Fibroblast of villous mesenchyme (primary cell): ENCODE measurements at regions not wholly inside any gene's neighbourhood (a gene's known extent, or its start where the extent isn't known, plus 50 kb on each side); places are given as distances from the start of the nearest gene placed in this dataset.

Experiments used
- DNase-seq: peaks from one replicate; pipeline ENCODE4 v3.0.0-alpha.2; 2010; ENCODE audit warnings: low read depth
- H3K4me3 ChIP-seq: 2 replicates; pipeline ENCODE4 v1.5.1; 2011; ENCODE audit warnings: low read depth, mild to moderate bottlenecking, low read length
- CTCF ChIP-seq: IDR thresholded peaks from 2 replicates; pipeline ENCODE4 v1.5.1; 2012; ENCODE audit warnings: low read depth, mild to moderate bottlenecking, low read length; ENCODE audit not compliant: insufficient read depth

GRCh38 chr14:25488961-25489360 lies 439.0 kb upstream of the STXBP6 start:
- no peak for TF ChIP-seq CTCF
- H3K4me3 ChIP-seq, result no peak overlapping the region
- DNase-seq, result no peak

GRCh38 chr14:25485381-25485780 lies 435.4 kb upstream of the STXBP6 start:
- no peak overlapping the region for H3K4me3 ChIP-seq
- DNase-seq, result no peak
- no peak for TF ChIP-seq CTCF

- H3K4me3 ChIP-seq, result no peak overlapping the region
- no peak for TF ChIP-seq CTCF
- DNase-seq, result no peak
These were observed 435.0 kb upstream of the STXBP6 start for GRCh38 chr14:25484906-25485305.

- no peak for TF ChIP-seq CTCF
- H3K4me3 ChIP-seq, result no peak overlapping the region
- no peak for DNase-seq
These were observed 434.3 kb upstream of the STXBP6 start for GRCh38 chr14:25484235-25484634.

- no peak for DNase-seq
- no peak for TF ChIP-seq CTCF
- no peak overlapping the region for H3K4me3 ChIP-seq
These were observed 427.6 kb upstream of the STXBP6 start for GRCh38 chr14:25477316-25478098.

- TF ChIP-seq CTCF, result no peak
- H3K4me3 ChIP-seq, result no peak overlapping the region
- DNase-seq, result no peak
These were observed 422.8 kb upstream of the STXBP6 start for GRCh38 chr14:25472700-25473099.

- TF ChIP-seq CTCF, result no peak
- no peak overlapping the region for H3K4me3 ChIP-seq
- DNase-seq, result no peak
These were observed 414.8 kb upstream of the STXBP6 start for GRCh38 chr14:25464772-25465171.
